Muscle of back (tissue), 3 donors: ENCODE measurements at regions not wholly inside any gene's neighbourhood (a gene's known extent, or its start where the extent isn't known, plus 50 kb on each side); places are given as distances from the start of the nearest gene placed in this dataset.

Experiments
- DNase-seq, 3 donors: peaks; one replicate each; pipeline versions ENCODE4 v3.0.0 to v3.0.0-alpha.2; 2013

DNA sequence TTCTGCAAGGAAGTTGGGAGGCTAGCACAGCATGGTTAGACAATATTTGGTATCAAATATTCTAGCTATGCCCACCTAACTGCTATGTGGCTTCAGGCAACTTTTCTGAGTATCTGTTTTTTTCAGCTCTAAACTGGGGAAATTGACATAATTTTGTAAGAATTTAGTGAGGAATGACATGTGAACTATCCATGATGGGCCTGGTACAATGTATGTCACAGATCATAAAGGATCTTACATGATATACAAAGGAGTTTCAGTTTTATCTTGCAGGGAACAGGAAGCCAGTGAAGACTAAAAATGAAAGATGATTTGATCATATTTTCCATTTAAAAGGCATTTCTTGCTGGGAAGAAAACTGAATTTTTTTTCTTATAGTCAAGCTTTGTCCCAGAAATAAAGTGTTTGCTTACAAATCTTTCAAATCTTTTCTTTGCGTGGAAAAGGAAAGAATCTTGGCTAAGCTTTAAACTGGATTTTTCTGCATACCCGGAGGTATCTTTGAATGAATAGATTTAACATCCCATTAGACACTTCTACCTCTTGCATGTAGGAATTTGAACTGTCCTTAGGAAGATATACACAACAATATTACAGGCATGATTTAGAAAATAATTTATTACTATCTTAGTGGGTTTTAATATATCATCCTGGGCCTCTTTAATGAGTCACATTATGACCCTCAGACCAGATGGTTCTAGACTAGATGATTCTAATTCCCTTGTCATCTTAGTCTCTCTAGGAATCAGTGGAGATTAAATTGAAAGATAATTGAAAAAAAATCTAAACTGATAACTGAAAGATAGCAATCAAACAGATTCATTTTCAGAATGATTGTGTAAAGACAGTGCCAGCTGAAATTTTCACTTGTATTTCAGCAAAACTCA, 436.0 kb upstream of the THBS1 start:
- DNase-seq, result peak in 1 of 3 donors; percentile 48

DNA sequence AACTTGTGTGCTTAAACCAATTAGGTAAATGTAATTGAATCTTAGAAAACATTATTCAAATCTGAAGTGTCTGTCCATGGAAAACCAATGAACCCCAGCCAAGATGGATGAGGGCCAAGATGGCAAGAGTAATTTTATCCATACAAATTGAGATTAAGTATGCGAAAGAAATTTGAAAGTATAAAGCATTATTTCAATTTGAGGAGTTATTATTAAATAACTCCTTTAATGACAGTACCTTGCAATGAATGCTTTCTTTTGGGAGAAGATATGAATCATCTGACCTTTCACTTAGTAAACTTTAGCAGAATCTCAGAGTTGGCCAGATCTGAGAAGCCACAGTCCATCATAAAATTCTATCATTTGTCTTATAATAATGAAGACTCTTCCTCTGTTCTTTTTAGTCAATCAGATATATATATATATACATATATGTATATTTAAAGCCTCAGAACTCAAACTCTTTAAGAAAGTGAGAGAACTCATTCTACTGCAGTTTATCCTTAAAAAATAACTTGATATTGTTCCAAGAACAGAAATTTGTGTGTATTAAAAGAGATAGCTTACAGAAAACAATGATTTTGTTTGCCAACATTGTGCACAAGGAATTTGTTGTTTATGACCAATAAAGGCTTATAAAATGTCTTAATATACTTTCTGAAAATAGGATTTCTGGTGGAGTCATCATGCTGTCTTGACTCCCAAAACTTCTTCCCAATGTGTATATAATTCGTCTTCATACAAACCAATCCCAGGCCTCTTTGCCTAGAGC, 434.8 kb upstream of the THBS1 start:
- DNase-seq, result peak in 1 of 3 donors; percentile 44

DNA sequence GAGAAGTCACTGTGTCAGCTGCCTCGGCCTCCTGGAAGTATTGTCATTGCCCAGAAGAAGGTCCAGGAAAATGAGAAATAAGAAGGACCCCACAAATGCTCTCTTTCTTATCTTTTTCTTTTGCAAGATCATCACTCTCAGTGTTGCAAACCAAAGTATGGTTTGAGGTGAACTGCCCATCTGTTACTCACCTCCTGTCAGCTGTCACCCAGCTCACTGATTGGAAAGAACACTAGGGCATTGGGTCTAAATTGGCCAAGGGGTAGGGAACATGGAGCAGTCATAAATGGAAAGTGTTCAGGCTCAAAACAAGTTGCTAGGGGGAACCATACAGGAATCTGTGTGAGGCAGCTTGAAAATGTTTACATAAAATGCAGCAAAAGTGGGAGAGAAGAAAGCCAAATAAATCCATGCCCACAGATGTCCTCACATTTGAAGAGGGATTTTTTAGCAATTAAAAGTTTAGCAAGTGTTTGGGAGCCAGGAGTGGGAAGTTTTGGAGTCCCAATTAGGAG, 431.2 kb upstream of the THBS1 start:
- DNase-seq, result no peak

DNA sequence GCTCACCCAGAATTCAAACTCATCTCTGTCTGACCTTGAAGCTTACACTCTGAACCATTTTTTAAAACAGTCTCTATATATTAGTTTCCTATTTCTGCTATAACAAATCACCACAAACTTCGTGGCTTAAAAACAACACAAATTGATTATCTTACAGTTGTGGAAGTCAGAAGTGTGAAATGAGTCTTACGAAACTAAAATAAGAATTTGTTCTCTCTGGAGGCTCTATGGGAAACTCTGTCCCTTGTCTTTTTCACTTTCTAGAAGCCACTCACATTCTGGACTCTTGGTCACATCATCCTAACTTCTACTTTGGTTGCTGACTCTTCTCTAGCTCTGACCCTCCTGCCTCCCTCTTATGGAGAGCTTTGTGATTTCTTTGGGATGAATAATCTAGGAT, 429.3 kb upstream of the THBS1 start:
- no peak for DNase-seq

DNA sequence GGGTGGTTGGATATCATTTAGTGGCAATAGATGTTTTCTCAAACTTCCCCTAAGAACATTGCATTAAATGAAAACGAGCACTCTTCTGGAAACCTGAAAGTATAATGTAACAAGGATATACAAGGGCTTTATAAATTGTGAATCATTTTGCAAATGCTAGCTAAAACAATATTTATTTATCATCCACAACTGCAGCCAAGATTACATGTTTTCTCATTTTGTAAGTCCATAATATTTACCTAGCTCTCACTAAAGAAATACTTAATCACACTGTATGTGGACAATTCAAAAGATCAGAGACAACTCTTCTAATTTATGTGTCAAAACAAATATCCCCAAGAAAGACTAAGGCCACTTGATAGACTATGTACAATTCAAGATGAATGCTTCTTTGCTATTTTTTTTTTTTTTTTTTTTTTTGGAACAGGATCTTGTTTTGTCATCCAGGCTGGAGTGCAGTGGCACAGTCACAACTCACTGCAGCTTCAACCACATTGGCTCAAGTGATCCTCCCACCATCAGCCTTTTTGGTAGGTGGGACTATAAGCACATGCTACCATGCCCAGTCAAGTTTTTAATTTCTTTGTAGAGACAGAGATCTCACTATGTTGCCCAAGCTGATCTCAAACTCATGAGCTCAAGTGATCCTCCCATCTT, 427.7 kb upstream of the THBS1 start:
- DNase-seq, result no peak

DNA sequence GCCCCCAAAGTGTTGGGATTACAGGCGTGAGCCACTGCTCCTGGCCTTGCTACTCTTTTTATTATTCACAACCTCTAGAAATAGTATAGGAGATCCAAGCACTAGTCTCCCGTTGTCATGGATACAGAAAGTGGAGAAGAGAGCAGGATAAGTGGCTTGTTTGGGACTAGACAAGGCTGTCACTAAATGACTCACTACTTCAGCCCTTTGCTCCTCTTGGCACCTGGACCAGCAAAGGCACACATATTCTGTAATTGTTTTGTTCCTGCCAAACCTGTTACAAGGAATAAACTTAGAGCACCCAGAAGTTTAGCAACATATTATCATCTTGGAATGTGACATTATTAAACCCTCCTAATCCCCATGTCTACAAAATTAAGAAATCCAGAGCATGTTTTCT, 427.2 kb upstream of the THBS1 start:
- DNase-seq, result no peak

DNA sequence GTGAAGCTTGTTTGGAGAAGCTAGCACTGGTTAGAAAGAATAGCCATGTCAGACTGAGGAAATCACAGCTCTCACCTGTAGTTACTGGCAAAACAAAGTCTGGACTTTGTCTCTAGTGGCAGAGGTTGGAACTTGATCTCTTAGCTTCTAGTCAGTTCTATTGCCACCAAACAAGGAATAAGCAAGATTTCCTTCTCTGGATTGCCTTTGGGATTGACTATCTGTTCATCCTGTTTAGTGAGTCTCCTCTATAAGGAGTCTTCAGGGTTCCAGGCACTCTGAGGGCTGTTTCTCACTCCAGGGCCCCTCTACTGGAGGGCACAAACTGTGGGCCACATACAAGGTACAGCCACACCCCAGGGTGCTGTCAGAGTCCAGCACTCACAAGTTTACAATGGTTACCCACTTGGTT, 426.6 kb upstream of the THBS1 start:
- DNase-seq, result no peak

DNA sequence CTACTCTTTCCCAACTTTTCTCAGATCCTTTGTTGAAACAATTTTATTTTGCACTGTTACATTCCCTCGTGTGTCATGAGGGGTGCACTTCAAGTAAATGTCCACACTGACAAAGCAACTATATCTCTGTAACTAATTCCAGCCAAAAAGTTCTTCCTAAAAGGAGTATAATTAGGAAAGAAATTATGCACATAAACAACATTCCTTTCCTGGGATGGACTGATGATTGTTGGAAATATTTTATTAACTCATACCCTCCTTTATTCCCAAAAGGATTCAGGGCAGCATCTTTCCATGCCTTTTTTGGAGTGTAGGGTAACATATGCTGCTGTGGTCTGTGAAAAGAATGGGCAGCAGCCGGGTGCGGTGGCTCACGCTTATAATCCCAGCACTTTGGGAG, 426.1 kb upstream of the THBS1 start:
- no peak for DNase-seq

DNA sequence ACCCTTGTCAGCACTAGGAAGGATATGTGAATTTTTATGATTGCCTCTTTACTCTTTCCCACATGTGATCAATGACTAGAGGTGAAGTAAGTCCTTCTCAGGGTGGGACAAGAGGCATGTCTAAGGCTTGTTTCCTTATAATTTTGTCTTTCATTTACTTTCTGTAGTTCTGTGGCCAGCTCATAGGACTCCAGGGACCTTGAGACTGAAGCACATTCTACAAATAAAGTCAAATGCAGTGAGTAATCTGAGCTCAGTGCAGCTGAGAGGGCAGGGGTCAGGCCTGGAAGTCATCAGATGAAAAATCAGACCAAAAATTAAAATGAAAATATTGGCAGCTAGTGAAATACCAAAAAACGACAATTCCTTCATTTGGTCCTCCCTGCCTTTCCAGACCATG, 424.7 kb upstream of the THBS1 start:
- DNase-seq, result peak; percentile 74 to 91 (median 82)

DNA sequence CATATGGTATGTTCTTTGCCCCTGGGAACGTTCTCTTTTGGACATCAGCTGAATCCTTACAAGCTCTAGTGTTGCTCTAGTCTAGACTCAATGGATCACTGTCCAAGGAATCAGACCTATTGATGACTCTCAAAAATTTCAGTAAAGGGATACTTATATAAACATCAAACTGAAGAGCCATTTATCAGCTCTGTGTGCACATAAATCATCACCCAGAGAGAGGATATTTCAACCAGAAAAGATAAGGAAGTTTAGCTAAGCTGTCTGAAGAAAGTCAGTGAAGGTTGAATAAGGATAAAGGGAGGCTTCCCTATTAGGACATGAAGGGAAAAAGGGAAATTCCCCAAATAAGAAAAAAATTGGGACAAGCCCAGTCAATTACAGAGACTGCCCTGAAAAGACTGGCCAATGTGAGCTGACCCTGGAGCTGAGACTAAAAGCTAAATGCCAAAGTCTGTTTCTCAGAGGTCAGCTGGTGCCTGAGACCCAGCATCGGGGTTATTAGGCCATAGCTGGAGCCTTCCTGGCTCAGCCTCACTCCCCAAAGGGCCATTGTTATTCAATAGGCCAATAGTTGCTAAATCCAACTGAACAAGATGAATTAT, 424.1 kb upstream of the THBS1 start:
- DNase-seq, result peak in 1 of 3 donors; percentile 49

DNA sequence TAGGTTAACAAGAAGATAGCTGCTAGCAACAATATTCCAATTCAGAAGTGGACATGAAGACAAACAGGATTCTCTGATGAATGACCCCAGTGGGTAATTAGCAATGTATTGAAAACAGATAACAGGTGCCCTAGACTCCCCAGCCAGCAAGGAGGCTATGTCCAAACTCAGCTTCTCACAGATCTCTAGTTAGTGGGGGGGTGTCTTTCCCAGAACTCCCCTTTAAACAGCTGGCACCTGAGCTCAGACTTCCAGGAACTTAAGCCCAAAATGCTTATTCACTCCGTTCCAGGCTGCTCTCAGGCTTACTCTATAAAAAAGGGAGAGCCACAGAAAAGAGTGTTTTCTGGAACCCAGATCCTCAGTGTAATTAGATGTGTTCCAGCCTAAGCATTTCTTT, 423.0 kb upstream of the THBS1 start:
- DNase-seq, result peak in 1 of 3 donors; percentile 51

DNA sequence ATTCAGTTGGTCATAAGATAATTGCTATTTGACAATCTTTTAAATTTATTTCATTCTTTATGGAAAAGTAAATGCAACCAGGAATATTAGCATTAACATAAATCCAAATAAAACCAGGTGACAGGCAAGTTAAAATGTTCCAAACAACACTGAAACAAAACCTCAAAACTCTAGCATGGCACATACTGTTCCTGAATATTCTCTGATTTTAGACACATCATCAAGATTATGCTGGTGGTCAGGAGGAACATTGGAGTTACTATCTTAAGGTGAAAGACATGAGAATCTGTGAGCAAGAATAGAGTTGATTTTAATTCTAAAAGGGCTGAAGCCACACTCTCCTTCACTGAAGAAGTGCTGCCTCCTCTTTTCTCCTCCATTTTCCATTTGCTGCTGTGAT, 421.0 kb upstream of the THBS1 start:
- no peak for DNase-seq

DNA sequence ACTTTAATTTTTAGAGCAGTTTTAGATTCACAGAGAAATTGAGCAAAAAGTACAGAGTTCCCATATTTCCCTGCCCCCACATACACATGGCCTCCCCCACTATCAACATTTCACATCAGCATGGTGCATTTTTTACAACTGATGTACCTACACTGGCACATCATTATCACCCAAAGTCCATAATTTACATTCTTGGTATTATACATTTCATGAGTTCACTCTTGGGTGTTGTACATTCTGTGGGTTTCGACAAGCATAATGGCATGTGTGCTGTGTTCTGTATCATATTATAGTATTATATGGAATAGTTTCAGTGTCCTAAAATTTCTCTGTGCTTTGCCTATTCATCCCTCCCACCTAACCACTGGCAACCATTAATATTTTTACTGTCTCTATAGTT, 419.8 kb upstream of the THBS1 start:
- DNase-seq, result no peak

DNA sequence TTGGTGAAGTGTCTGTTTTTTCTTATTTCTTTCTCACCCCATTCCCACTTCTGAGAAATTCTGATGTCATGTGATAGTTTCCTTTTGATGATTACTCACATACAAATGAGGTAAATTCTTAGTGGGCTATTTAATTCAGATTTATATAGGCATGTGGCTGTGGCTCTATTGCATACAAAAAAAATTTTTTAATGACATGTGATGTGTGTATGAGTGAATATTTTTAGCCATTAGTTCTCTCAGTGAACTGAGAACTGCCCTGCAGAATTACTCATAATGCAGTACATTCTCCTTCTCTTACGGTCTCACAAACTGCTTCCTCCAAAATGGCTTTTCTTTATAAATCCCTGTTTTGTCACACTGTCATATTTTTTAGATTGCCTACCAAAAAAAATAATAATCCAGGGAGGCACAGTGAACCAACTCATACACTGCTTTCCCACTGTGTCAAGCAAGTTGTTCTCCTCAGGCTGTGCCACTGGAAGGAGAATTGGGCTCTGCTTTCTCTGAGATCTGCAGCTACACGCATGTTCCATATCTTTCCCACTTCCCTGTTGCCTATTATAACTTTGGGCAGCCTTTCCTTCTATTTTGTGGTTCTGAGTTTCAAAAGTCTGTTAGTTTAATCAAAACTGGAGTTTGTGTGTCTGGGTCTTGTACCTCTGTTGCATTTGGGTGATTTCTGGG, 415.7 kb upstream of the THBS1 start:
- DNase-seq, result peak in 1 of 3 donors; percentile 74

DNA sequence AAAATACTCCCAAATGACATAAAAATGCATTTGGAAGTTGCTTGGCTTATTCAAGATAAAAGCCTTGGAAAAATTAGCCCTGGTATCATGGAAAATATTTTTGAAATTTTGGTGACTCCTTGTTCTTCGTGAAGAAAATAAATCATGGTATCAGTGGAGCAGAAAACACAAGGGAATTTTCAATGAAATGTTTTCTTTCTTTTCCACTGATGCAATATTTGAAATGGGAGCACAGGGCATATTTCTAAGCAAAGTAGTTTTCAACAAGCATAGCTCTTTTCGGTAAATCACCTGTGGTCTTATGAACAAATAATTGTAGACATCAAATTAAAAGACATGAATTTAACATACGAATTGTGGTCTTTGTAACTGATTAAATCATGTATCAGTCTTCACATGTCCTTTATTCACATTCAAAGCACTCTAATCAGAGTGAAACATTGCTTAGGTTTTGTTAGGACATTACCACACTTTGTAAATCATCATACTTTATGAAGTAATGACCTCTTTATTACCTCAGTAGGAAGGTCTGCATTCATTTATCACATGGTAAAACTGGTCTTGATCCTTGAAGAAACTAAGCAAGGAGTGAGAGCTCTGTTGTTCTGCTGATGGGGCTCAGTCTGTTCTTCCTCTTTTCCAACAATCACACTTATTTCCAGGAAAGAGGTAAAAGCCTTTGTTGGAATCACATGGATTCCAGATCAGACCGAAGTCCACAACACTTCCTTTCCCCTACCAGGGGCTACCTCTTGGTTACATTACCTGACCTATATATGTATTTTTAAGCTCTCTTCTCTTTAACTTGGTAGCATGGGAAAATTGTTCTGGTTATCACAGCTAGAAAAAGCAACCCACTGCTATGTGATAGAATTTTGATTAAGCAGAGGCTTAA, 413.5 kb upstream of the THBS1 start:
- DNase-seq, result peak in 1 of 3 donors; percentile 46

DNA sequence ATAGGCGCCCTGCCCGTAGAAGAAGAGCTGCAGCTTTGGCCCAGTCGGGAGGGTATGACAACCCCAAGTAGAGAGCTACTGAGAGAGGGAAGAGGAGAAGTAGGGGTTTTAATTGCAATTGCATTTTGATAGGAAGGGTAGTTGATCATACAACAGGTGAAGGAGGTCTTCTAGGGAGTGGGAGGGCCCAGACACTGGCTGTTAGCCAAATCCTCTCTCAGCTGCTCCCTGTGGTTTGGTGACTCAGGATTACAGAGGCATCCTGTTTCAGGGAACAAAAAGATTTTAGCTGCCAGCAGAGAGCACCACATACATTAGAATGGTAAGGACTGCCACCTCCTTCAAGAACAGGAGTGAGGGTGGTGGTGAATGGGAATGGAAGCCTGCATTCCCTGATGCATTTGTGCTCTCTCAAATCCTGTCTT, 408.9 kb upstream of the THBS1 start:
- DNase-seq, result peak; percentile 76 to 96 (median 89)

DNA sequence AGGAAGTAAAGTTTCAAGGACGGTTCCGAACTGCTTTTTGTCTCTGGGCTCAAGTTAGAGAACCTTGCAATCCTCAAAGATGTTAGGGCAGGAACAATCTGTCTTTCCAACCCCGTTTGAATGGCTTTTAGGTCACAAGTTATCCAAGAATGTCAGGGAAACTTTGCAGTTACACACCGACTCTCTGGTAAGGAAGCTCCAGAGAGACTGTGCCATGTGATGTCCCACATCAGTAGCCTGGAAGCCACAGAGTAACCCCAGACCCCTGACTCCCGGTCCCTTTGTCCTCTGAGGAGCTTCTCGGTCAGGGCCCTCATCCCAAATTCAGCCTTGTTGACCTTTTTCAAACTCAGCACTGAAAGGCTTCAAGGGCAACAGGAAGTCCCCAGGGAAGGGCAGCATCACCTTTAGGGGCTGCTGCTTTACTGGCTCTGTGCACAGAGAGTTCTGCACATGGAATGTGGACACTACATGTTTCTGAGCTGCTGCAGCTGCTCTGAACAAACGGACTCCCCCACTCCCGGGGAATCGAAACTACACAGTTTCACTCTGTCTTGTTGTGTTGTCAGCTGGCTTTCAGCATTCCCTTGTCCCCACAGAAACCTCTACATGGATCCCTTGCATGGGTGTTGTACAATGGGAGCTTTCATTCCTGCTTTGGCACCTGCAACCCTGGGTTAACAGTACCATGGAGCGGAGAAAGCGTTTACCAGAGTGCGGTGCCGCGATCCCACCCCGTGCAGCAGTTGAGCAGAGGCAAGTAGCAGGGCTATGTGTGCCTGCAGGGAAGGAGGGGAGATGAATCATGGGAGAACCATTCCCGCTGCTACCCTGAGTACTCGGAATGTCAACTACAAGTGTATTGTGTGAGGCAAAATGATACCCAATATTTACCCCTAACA, 408.2 kb upstream of the THBS1 start:
- DNase-seq, result peak; percentile 48 to 84 (median 62)

DNA sequence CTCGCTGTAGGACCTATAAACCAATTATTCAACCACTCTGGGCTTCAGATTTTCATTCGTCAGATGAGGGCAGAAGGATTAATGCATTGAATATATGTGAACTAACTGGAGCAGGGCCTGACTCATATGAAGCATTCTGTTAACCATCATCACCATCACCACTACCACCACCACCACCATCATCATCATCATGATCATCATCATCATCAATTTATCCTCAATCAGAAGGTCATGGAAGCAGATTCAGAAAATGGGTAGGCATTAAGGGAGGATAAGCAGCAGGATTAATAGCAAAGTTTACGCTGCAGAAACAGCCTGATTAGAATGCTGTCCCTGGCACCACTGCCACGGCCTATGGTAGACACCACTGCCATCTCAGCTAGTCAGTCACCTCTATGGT, 407.5 kb upstream of the THBS1 start:
- DNase-seq, result no peak

DNA sequence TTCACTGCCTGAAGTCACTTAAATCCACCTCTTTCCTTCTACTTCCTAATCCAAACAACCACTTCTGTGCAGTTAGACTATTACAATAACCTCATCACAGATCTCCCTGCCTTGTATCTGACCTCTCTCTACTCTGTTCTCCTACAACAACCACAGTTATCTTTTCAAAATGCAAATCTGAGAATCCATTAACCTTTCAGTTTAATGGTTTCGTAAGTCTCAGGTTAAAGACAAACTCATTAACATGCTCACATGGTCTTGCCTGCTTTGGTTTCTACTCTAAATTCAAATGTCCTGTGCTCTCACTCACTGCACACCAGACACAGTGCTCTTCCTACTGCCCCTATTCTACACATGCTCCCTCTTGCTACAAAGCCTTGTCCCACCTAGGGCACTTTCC, 406.5 kb upstream of the THBS1 start:
- no peak for DNase-seq
